Stimulated activated CD8-positive, alpha-beta memory T cell treated with anti-CD3 and anti-CD28 coated beads, Interleukin-2, amount 100 ng/mL, for 1 hour (primary cell): ENCODE measurements at regions not wholly inside any gene's neighbourhood (a gene's known extent, or its start where the extent isn't known, plus 50 kb on each side); places are given as distances from the start of the nearest gene placed in this dataset.
"Not testable (repeated sequence)": the region's sequence is repeated elsewhere in the genome, so short reads cannot be mapped to it uniquely, and the experiment has no call there.

Experiments used
- DNase-seq, 2 donors: peaks; one replicate each; pipeline ENCODE4 v3.0.0-alpha.2; 2020; ENCODE audit warnings: low read depth in 2 of 2

DNA sequence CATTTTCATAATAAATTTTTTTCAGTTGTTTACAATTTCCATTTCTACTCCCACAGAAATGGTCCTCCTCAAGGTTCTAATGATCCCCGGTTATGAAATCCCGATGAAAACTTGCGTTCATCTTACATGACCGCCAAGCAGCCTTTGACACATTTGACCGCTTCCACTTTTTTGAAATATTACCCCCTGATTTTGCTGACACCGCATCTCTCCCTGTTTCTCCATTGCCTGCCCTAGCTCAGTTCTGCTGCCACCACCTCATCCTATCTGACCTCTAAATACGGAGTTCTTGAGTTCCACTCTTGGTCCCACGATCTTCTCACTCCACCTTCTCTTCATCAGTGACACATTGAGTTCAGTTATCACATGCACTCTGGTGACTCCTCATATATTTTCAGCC, 74.1 kb downstream of the SLC35B3 start:
- no peak for DNase-seq

- DNase-seq = no peak
Measured at GRCh38 chr6:8352966-8353340, 82.4 kb downstream of the SLC35B3 start.

DNA sequence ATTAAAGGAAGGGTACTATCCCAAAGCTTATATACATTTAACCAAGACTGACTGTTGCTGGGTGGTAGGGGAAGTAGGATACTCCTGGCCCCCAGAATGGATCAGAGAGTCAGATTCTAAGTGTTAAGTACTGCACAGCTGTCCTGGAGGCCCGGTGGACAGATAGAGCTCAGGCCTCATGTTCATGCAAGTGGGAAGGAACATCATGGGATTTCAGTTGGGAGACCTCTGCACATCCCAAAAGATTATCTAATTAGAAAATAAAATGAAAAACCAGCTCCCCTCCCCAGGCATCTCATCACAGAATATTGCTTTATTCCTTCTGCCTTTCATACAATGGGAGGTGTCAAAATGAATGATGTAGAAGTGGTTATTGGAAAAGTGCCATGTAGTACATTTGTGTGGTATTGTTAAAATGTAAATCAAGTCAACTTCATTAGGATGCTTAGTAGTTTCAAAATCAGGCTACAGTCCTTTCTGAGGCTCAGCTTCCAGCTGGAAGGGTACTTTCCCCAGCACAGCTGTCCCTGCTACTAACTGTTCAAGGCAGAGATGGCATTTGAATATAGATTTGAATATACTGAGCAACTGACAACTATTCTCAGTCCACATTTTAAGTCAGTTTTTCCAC, 82.9 kb downstream of the SLC35B3 start:
- DNase-seq = no peak

GRCh38 chr6:8343600-8343999, 91.7 kb downstream of the SLC35B3 start:
- DNase-seq = no peak

GRCh38 chr6:8342241-8342819, 93.0 kb downstream of the SLC35B3 start:
- DNase-seq = no peak

GRCh38 chr6:8337147-8337546, 98.2 kb downstream of the SLC35B3 start:
- no peak for DNase-seq

GRCh38 chr6:8336406-8337057, 98.8 kb downstream of the SLC35B3 start:
- DNase-seq = no peak

- DNase-seq = no peak
Measured at GRCh38 chr6:8335896-8336295, 99.4 kb downstream of the SLC35B3 start.

GRCh38 chr6:8335381-8335780, 100.0 kb downstream of the SLC35B3 start:
- no peak for DNase-seq

DNA sequence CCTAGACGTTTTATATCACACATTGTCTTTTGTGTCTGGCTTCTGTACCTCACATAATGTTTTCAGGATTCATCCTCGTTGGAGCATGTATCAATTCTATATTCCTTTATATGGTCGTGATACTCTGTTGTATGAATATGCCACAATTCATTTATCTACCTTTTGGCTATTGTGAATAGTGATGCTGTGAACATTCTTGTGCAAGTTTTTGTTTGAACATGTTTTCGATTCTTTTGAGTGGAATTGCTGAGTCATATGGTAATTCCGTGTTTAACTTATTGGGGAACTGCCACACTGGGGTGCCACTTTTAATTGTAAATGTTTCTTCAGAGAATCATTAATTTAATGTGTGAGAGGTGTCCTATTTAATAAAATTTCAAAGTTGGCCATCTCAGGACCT, 101.2 kb downstream of the SLC35B3 start:
- DNase-seq = no peak

DNA sequence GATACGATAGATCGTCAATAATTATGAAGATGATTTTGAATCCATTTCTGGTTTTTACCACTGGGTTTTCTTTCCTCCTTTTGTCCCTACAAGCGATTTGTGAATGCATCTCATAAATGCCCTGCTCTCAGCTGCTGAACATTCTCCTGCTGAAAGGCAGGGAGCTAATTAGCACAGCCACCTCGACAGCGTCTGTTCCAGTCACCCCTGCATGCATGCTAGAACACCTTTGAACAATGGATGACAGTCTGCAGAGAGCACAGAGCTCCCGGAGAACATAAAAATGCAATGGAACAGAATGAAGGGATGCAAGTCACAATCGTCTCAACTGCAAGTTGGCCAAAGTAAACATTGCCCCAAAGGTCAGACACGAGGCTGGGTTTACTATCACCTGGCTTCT, 105.8 kb downstream of the SLC35B3 start:
- no peak for DNase-seq

DNA sequence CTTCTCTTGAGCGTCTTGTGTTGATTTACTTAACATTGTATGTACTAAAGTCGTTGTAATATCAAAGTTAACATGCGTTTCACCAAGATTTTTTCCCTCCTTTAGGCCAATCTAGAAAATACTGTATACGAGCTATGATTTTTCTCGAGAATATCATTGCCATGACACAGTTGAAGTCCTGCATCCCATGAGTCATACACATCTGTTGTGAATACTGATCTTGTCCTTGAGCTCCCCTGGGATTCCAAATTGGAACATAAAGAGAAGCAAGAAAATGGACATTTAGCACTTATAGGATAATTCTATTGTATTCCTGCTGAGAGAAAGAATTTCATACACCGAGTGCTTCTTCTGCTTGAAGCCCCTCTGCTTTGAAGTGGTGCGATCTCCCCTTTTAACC, 109.6 kb downstream of the SLC35B3 start:
- DNase-seq = no peak

DNA sequence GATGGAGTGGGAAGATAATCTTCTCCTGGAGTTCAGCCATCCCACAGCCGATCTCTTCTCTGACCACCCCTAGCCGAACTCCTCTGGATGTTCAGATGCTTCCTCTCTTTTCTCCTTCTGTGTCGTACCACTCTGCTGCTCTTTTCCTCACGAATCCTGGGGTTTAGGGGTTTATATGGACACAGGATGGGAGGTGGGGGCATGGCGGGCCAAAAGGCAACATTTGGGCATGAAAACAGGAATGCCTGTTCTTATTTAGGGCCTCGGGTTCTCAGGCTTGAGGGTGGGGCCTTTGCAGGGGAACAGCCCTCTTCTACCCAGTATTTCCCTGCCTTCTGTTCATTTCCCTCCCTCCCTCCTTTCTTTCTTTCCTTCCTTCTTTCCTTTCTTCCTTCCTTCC, 112.7 kb downstream of the SLC35B3 start:
- DNase-seq = no peak

DNA sequence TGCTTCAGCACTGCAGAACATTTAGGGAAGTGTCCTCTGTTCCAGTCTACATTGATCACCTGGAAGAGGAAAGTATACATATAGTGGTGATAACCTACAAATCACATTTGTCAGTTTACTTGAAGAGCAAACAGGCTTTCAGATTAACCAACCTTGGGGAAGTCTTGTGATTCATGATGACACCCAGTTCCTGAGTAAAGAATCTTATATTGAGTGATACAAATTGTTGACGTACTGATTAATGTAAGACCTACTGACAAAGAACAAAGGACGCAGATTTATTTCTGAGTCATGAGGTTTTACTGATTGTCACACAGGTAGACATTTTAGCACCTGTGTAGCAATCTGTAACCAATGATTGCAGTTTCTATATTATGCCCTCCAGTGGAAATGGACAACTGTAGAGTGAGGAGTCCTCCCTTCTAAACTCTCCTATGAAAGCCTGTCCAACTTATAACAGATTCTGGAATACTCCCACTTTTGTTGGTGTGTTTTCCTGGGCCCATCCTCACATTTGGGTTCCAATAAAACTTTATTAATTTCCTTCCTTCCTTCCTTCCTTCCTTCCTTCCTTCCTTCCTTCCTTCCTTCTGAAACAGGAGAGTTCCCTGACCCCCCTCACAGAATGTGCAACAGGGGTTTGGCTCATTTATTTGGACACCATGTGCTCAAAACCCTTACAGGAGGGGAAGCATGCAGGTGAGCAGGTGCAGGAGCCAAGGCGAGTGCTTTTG, 113.5 kb downstream of the SLC35B3 start:
- no peak for DNase-seq

GRCh38 chr6:8315154-8315553, 120.2 kb downstream of the SLC35B3 start:
- DNase-seq = no peak

DNA sequence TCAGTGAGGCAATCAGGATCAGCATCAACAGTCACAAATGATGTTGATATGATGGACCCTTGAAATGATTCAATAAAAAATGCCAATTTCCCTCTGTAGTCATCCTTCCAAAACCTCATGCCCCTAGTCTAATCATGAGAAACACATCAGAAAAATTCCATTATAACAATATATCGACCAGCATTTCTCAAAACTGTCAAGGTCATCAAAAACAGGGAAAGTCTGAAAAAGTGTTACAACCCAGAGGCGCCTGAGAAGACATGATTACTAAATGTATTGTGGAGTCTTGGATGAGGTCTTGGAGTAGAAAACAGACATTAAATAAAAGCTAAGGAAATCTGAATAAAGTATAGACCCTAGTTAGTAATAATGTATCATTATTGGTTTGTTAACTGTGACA, 133.8 kb downstream of the SLC35B3 start:
- no peak for DNase-seq

DNA sequence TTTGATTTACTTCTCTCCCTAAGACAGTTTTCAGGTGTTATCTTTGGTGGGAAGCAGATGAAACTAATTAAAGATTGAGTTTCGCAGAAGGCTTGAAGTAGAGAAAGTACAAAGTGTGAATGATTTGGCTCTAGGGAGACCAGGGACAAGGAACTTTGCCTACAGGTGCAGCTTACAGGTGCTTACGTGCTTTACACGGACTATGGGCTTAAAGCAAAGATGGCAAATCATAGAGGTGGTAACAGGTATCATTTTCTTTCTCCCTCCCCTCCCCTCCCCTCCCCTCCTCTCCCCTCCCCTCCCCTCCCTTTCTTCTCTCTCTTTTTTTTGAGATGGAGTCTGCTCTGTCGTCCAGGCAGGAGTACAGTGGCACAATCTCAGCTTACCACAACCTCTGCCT, 136.3 kb downstream of the SLC35B3 start:
- no peak for DNase-seq

GRCh38 chr6:8282946-8283345, 152.4 kb downstream of the SLC35B3 start:
- not testable (repeated sequence) for DNase-seq

- no peak for DNase-seq
Measured at GRCh38 chr6:8282380-8282779, 153.0 kb downstream of the SLC35B3 start.

GRCh38 chr6:8279041-8279805, 156.1 kb downstream of the SLC35B3 start:
- no peak for DNase-seq

- no peak for DNase-seq
Measured at GRCh38 chr6:8278562-8278961, 156.8 kb downstream of the SLC35B3 start.

GRCh38 chr6:8277769-8278168, 157.6 kb downstream of the SLC35B3 start:
- no peak for DNase-seq
